HUES64 (cell line): ENCODE measurements at regions not wholly inside any gene's neighbourhood (a gene's known extent, or its start where the extent isn't known, plus 50 kb on each side); places are given as distances from the start of the nearest gene placed in this dataset.

ENCODE experiments used
- H3K27ac ChIP-seq: 2 replicates; pipeline ENCODE4 v1.7.0; 2013; ENCODE audit warnings: low read depth, low read length, inconsistent platforms
- H3K27me3 ChIP-seq: 2 replicates; pipeline ENCODE4 v1.6.1; 2013; ENCODE audit warnings: mild to moderate bottlenecking, low read length; ENCODE audit not compliant: insufficient read depth
- H3K36me3 ChIP-seq: 2 replicates; pipeline ENCODE4 v1.6.1; 2013; ENCODE audit warnings: mild to moderate bottlenecking, low read length; ENCODE audit not compliant: insufficient read depth
- H3K4me1 ChIP-seq: 2 replicates; pipeline ENCODE4 v1.6.1; 2013; ENCODE audit warnings: mild to moderate bottlenecking, low read length, moderate library complexity; ENCODE audit not compliant: insufficient read depth
- H3K4me3 ChIP-seq: 2 replicates; pipeline ENCODE4 v1.5.1; 2013; ENCODE audit warnings: mild to moderate bottlenecking, low read length, moderate library complexity
- H3K9ac ChIP-seq: 2 replicates; pipeline ENCODE4 v1.6.1; 2013; ENCODE audit warnings: mild to moderate bottlenecking, low read depth, low read length
- H3K9me3 ChIP-seq: 2 replicates; pipeline ENCODE4 v1.6.1; 2013; ENCODE audit warnings: low read depth, low read length; ENCODE audit not compliant: insufficient read depth
- WGBS: fragments of 150-250, 120-280 bp; methylation state at CpG from one replicate; pipeline ENCODE4 v1.1.7; 2013; ENCODE audit warnings: missing lambda C conversion rate; 5-methylcytosine and 5-hydroxymethylcytosine counted together

DNA sequence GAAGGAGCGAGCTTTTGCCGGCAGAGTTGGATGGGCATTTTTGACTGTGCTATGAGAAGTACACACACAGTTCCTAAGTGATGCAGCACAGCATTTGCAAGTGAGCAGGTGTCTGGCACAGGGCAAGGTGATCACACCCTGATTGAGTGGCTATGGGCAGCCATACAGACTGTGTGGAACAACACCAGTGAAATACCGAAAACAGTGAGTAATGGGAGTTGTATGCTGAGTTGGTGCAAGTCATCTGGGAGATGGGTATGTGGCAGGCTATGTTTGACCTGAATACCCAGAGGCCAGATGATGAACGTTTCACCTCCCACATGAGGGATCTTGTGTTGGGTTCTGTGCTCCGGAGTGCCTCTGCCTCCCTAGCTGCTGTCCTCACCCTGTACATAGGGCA is 53.5 kb upstream of the TIPARP start:
- WGBS: 92% methylated on average over 5 of the region's 5 CpGs
- Histone ChIP-seq H3K9ac (no peak overlapping the region), H3K27me3 (no peaks in the 10 kb centered on the region), H3K4me3 (no peak overlapping the region), H3K27ac (no peak overlapping the region), H3K36me3 (no peaks in the 10 kb centered on the region), H3K4me1 (0 out of 2 replicates have a peak, but pooled peaks cover 1% of the 10 kb centered on the region), H3K9me3 (no peaks in the 10 kb centered on the region)

DNA sequence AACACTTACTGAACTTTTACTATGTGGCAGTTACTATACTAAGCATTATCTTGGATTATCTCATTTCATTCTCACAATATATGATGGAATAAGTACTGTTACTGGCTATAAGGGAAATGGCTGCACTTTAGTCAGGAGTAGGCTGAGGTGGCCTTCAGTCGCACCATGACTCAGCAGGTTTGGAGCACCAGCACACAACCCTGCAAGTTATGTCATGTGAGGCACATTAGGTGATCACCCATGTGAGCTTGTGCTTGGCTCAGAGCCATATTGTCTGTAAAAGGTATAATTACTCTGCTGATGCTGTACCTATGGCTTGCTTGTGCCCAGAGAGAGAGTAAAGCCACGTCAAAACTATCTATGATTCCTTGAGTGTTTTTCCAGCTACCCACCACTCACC is 54.1 kb upstream of the TIPARP start:
- Histone ChIP-seq H3K27me3 (no peaks in the 10 kb centered on the region), H3K9me3 (no peaks in the 10 kb centered on the region), H3K4me3 (no peak overlapping the region), H3K27ac (no peak overlapping the region), H3K9ac (no peak overlapping the region), H3K4me1 (peaks cover 7% of the 10 kb centered on the region; the same call in 1 of the 2 replicates), H3K36me3 (no peaks in the 10 kb centered on the region)
- WGBS: 94% methylated on average over 2 of the region's 2 CpGs

DNA sequence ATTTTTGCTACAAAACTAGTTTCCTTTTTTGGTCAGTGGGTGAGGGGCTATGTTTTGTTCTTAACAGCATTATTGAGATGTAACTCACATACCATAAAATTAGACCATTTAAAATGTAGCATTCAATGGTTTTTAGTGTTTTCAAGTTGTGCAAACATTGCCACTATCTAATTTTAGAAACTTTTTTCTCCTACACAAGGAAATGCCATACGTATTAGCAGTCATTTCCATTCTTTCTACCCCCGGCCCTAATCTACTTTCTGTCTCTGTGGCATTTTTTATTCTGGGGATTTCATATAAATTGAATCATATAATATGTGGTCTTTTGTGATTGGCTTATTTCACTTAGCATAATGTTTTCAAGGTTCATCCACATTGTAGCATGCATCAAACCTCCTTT is 55.0 kb upstream of the TIPARP start:
- Histone ChIP-seq H3K4me1 (peaks cover 15% of the 10 kb centered on the region), H3K27me3 (no peaks in the 10 kb centered on the region), H3K4me3 (no peak overlapping the region), H3K27ac (no peak overlapping the region), H3K9me3 (no peaks in the 10 kb centered on the region), H3K36me3 (no peaks in the 10 kb centered on the region), H3K9ac (no peak overlapping the region)
- 100% methylated on average over 1 of the region's 2 CpGs for WGBS

GRCh38 chr3:156617781-156618180 is 56.6 kb upstream of the TIPARP start:
- H3K9ac ChIP-seq: no peak overlapping the region
- no peaks in the 10 kb centered on the region for H3K36me3 ChIP-seq
- no peaks in the 10 kb centered on the region for H3K27me3 ChIP-seq
- H3K4me3 ChIP-seq: no peak overlapping the region
- H3K4me1 ChIP-seq: peaks cover 19% of the 10 kb centered on the region
- no peaks in the 10 kb centered on the region for H3K9me3 ChIP-seq
- H3K27ac ChIP-seq: no peak overlapping the region

GRCh38 chr3:156617145-156617544 is 57.2 kb upstream of the TIPARP start:
- Histone ChIP-seq H3K9me3 (no peaks in the 10 kb centered on the region), H3K4me1 (peaks cover 19% of the 10 kb centered on the region), H3K27me3 (no peaks in the 10 kb centered on the region), H3K4me3 (no peak overlapping the region), H3K27ac (no peak overlapping the region), H3K9ac (no peak overlapping the region), H3K36me3 (no peaks in the 10 kb centered on the region)

DNA sequence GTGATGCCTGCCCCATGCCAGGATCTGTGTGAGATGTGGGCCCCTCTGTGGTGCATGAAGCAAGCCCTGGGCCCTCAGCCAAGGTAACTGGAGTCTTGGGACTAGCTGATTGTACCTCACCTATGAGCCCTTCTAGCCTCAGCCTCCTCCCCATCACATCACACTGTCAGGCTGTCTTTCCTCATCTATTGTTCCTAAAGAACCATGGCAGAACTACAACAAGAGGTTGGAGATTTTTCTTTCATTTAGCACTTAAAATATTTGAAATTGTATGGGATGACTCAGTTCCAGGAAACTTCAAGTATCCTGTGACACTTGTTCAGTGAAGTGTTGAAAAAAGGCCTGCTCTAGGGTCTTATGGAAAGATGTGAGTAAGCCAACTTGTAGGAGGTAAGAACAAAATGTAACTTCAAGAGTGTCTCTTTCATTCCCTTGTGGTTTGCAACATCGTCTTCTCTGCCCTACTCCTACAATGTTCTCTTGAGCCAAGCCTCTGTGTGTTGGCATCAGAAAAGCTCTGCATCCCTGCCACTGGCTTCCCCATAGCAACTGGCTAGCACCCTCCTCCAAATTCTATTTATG is 58.7 kb upstream of the TIPARP start:
- Histone ChIP-seq H3K9ac (no peak overlapping the region), H3K36me3 (no peaks in the 10 kb centered on the region), H3K9me3 (no peaks in the 10 kb centered on the region), H3K4me1 (peaks cover 19% of the 10 kb centered on the region), H3K27ac (no peak overlapping the region), H3K4me3 (no peak overlapping the region), H3K27me3 (no peaks in the 10 kb centered on the region)
- 74% methylated on average over 1 of the region's 1 CpG for WGBS

GRCh38 chr3:156614642-156615511 is 59.5 kb upstream of the TIPARP start:
- Histone ChIP-seq H3K36me3 (no peaks in the 10 kb centered on the region), H3K9ac (no peak overlapping the region), H3K4me1 (peaks cover 19% of the 10 kb centered on the region), H3K9me3 (no peaks in the 10 kb centered on the region), H3K27me3 (no peaks in the 10 kb centered on the region), H3K27ac (no peak overlapping the region), H3K4me3 (no peak overlapping the region)
- whole genome bisulfite sequencing: 88% methylated on average over 1 of the region's 1 CpG

- H3K9me3 ChIP-seq: no peaks in the 10 kb centered on the region
- H3K9ac ChIP-seq: no peak overlapping the region
- no peak overlapping the region for H3K4me3 ChIP-seq
- no peak overlapping the region for H3K27ac ChIP-seq
- no peaks in the 10 kb centered on the region for H3K27me3 ChIP-seq
- no peaks in the 10 kb centered on the region for H3K36me3 ChIP-seq
- peaks cover 19% of the 10 kb centered on the region for H3K4me1 ChIP-seq
These were observed 58.0 kb upstream of the SSR3 start for GRCh38 chr3:156612903-156613302.

- Histone ChIP-seq H3K9ac (no peak overlapping the region), H3K27me3 (peaks cover 3% of the 10 kb centered on the region; the same call in 1 of the 2 replicates), H3K4me3 (no peak overlapping the region), H3K9me3 (no peaks in the 10 kb centered on the region), H3K4me1 (peaks cover 19% of the 10 kb centered on the region), H3K27ac (no peak overlapping the region), H3K36me3 (no peaks in the 10 kb centered on the region)
- 83% methylated on average over 2 of the region's 2 CpGs for WGBS
These were observed 57.1 kb upstream of the SSR3 start for GRCh38 chr3:156611870-156612494.

DNA sequence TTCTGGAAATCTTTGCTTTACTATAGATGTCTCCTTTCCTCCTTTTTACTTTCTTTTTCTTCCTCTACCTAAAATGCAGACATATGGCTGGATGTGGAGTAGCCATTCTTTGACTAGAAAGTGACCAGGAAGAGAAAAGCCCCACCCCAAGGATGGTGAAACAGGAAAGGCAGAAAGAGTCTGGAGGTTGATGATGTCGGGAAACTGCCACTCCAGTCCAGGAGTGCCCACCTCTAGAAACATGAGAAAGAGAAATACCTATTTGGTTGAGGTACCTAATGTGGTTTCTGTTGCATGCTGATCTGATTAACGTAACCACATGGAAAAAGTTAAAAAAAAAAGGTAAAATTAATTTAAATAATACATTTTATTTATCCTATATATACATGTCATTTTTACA is 55.2 kb upstream of the SSR3 start:
- no peak overlapping the region for H3K9ac ChIP-seq

GRCh38 chr3:156609546-156609945 is 54.6 kb upstream of the SSR3 start:
- Histone ChIP-seq H3K4me1 (peaks cover 21% of the 10 kb centered on the region), H3K27me3 (peaks cover 11% of the 10 kb centered on the region; the same call in 1 of the 2 replicates), H3K4me3 (no peak overlapping the region), H3K36me3 (no peaks in the 10 kb centered on the region), H3K27ac (no peak overlapping the region), H3K9me3 (no peaks in the 10 kb centered on the region), H3K9ac (no peak overlapping the region)

More for the DNA sequence above, 55.2 kb upstream of the SSR3 start:
- peaks cover 22% of the 10 kb centered on the region for H3K4me1 ChIP-seq
- no peak overlapping the region for H3K4me3 ChIP-seq
- peaks cover 11% of the 10 kb centered on the region; the same call in 1 of the 2 replicates for H3K27me3 ChIP-seq
- WGBS: 100% methylated on average over 1 of the region's 2 CpGs
- H3K36me3 ChIP-seq: no peaks in the 10 kb centered on the region
- H3K27ac ChIP-seq: no peak overlapping the region
- no peaks in the 10 kb centered on the region for H3K9me3 ChIP-seq
